ENCODE measurements at regions not wholly inside any gene's neighbourhood (a gene's known extent, or its start where the extent isn't known, plus 50 kb on each side); places are given as distances from the start of the nearest gene placed in this dataset.

GRCh38 chr5:124404796-124405195 lies 341.6 kb downstream of the ZNF608 start:
- Histone ChIP-seq H3K9me3 (no peaks in the 10 kb centered on the region), H3K27ac (no peak overlapping the region), H3K4me3 (no peak overlapping the region), H3K4me1 (no peaks in the 10 kb centered on the region), H3K36me3 (no peaks in the 10 kb centered on the region), H3K27me3 (no peaks in the 10 kb centered on the region)
- TF ChIP-seq CTCF (IDR thresholded peaks at IDR 0.05) (no peak), POLR2A (IDR thresholded peaks at IDR 0.05) (no peak)
- intact Hi-C loops (cut with DNase I; ENCODE audit: low total_unique reads): no loop called here
- no peak for DNase-seq

GRCh38 chr5:124403281-124403680 lies 343.2 kb downstream of the ZNF608 start:
- no peak overlapping the region for H3K4me3 ChIP-seq
- intact Hi-C loops (cut with DNase I; ENCODE audit: low total_unique reads): no loop called here
- no peaks in the 10 kb centered on the region for H3K36me3 ChIP-seq
- H3K27me3 ChIP-seq: no peaks in the 10 kb centered on the region
- no peaks in the 10 kb centered on the region for H3K9me3 ChIP-seq
- no peak for DNase-seq
- no peak overlapping the region for H3K27ac ChIP-seq
- TF ChIP-seq CTCF (IDR thresholded peaks at IDR 0.05) (no peak), POLR2A (IDR thresholded peaks at IDR 0.05) (no peak)
- no peaks in the 10 kb centered on the region for H3K4me1 ChIP-seq

GRCh38 chr5:124402144-124402581 lies 344.3 kb downstream of the ZNF608 start:
- Histone ChIP-seq H3K27me3 (no peaks in the 10 kb centered on the region), H3K36me3 (no peaks in the 10 kb centered on the region), H3K4me3 (no peak overlapping the region), H3K9me3 (no peaks in the 10 kb centered on the region), H3K27ac (no peak overlapping the region), H3K4me1 (no peaks in the 10 kb centered on the region)
- TF ChIP-seq POLR2A (IDR thresholded peaks at IDR 0.05): no peak
- no peak for TF ChIP-seq CTCF (IDR thresholded peaks at IDR 0.05)
- intact Hi-C loops (cut with DNase I; ENCODE audit: low total_unique reads): no loop called here
- peak in 1 of 2 donors; percentile 39 for DNase-seq

- Histone ChIP-seq H3K27me3 (no peaks in the 10 kb centered on the region), H3K4me1 (no peaks in the 10 kb centered on the region), H3K27ac (no peak overlapping the region), H3K4me3 (no peak overlapping the region), H3K36me3 (no peaks in the 10 kb centered on the region), H3K9me3 (no peaks in the 10 kb centered on the region)
- DNase-seq: no peak
- TF ChIP-seq CTCF (IDR thresholded peaks at IDR 0.05): no peak
- no peak for TF ChIP-seq POLR2A (IDR thresholded peaks at IDR 0.05)
- intact Hi-C loops (cut with DNase I; ENCODE audit: low total_unique reads): no loop called here
Observed at GRCh38 chr5:124401476-124402143, 344.8 kb downstream of the ZNF608 start.

GRCh38 chr5:124399426-124399961 lies 346.9 kb downstream of the ZNF608 start:
- Histone ChIP-seq H3K9me3 (no peaks in the 10 kb centered on the region), H3K27ac (no peak overlapping the region), H3K36me3 (no peaks in the 10 kb centered on the region), H3K4me3 (no peak overlapping the region), H3K4me1 (no peaks in the 10 kb centered on the region), H3K27me3 (no peaks in the 10 kb centered on the region)
- no peak for DNase-seq
- intact Hi-C loops (cut with DNase I; ENCODE audit: low total_unique reads): no loop called here
- no peak for TF ChIP-seq POLR2A (IDR thresholded peaks at IDR 0.05)

All from uterus (tissue), 3 donors.